GM18867 (cell line): ENCODE measurements at regions not wholly inside any gene's neighbourhood (a gene's known extent, or its start where the extent isn't known, plus 50 kb on each side); places are given as distances from the start of the nearest gene placed in this dataset.

Experiments
- ATAC-seq: cut with Tn5 transposase; IDR thresholded peaks from one replicate; pipeline ENCODE4 v1.9.1; 2021; ENCODE audit warnings: mild to moderate bottlenecking, moderate library complexity; ENCODE audit not compliant: unreplicated experiment

- ATAC-seq: no peak
These were observed 235.9 kb downstream of the HGF start for GRCh38 chr7:81533931-81534330.

GRCh38 chr7:81533426-81533825 is 236.4 kb downstream of the HGF start:
- no peak for ATAC-seq

- ATAC-seq: no peak
These were observed 240.1 kb downstream of the HGF start for GRCh38 chr7:81529785-81530184.

- ATAC-seq: no peak
These were observed 242.2 kb downstream of the HGF start for GRCh38 chr7:81527651-81528050.

- no peak for ATAC-seq
These were observed 242.9 kb downstream of the HGF start for GRCh38 chr7:81526971-81527370.

GRCh38 chr7:81525841-81526240 is 244.0 kb downstream of the HGF start:
- no peak for ATAC-seq

- ATAC-seq: no peak
These were observed 250.0 kb downstream of the HGF start for GRCh38 chr7:81519886-81520285.

- ATAC-seq: no peak
These were observed 252.9 kb downstream of the HGF start for GRCh38 chr7:81516898-81517297.

GRCh38 chr7:81515009-81515408 is 254.8 kb downstream of the HGF start:
- no peak for ATAC-seq

- ATAC-seq: no peak
These were observed 255.3 kb downstream of the HGF start for GRCh38 chr7:81514546-81514945.

GRCh38 chr7:81510122-81510521 is 259.7 kb downstream of the HGF start:
- ATAC-seq: no peak

GRCh38 chr7:81507221-81507620 is 262.6 kb downstream of the HGF start:
- no peak for ATAC-seq

- no peak for ATAC-seq
These were observed 263.2 kb downstream of the HGF start for GRCh38 chr7:81506609-81507008.

GRCh38 chr7:81503771-81504170 is 266.1 kb downstream of the HGF start:
- ATAC-seq: no peak

- no peak for ATAC-seq
These were observed 266.5 kb downstream of the HGF start for GRCh38 chr7:81503336-81503735.

- ATAC-seq: peak; percentile 39
These were observed 268.6 kb downstream of the HGF start for GRCh38 chr7:81501220-81501619.

- no peak for ATAC-seq
These were observed 269.2 kb downstream of the HGF start for GRCh38 chr7:81500631-81501030.

- peak; percentile 83 for ATAC-seq
These were observed 270.4 kb downstream of the HGF start for GRCh38 chr7:81499262-81500116.

- ATAC-seq: no peak
These were observed 271.7 kb downstream of the HGF start for GRCh38 chr7:81498176-81498575.

- ATAC-seq: no peak
These were observed 276.9 kb downstream of the HGF start for GRCh38 chr7:81492910-81493309.

- no peak for ATAC-seq
These were observed 277.6 kb downstream of the HGF start for GRCh38 chr7:81492240-81492639.

- no peak for ATAC-seq
These were observed 278.3 kb downstream of the HGF start for GRCh38 chr7:81491573-81491972.

- no peak for ATAC-seq
These were observed 281.6 kb downstream of the HGF start for GRCh38 chr7:81488210-81488609.
